ENCODE measurements at regions not wholly inside any gene's neighbourhood (a gene's known extent, or its start where the extent isn't known, plus 50 kb on each side); places are given as distances from the start of the nearest gene placed in this dataset.

DNA sequence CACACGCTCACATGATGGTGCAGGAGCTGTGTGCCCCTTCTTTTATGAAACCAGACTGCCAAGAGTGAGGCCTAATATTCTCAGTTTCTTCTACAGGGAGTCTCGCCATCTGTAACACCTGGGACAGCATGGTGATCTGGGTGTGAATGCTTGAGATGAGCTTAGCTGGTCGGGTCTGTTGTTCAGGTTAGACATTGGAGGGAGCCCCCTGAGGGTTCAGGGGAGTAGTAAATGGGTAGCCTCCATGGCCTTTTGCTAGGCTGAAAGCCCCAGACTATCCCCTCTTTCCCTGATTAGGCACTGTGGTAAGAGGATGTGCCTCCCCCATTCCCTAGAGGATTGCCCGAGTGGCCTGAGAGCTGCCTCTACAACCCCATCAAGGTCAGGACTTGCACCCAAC lies 1916.1 kb downstream of the PCDH9 start:
- no peak for TF ChIP-seq CTCF (IDR thresholded peaks at IDR 0.05 in 2 of 3, conservative IDR thresholded peaks at IDR 0.05 in 1 of 3; ENCODE audit: borderline replicate concordance in 1 of 3, insufficient read depth in 1 of 3, low read depth in 2 of 3, low read length in 2 of 3)
- no peak for TF ChIP-seq POLR2A (IDR thresholded peaks at IDR 0.05; ENCODE audit: borderline replicate concordance, extremely low read depth, insufficient read depth, insufficient read length)
- no peak for TF ChIP-seq TCF7L2 (IDR thresholded peaks at IDR 0.05; ENCODE audit: borderline replicate concordance, extremely low read depth, insufficient read depth, insufficient read length)
- TF ChIP-seq RAD21 (IDR thresholded peaks at IDR 0.05; ENCODE audit: low read depth), result no peak
- TF ChIP-seq, protein P1, sequence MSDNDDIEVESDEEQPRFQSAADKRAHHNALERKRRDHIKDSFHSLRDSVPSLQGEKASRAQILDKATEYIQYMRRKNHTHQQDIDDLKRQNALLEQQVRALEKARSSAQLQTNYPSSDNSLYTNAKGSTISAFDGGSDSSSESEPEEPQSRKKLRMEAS (IDR thresholded peaks at IDR 0.05), result no peak
- no peak for TF ChIP-seq ELF1 (IDR thresholded peaks at IDR 0.05; ENCODE audit: borderline replicate concordance, low read depth)
- no peak for TF ChIP-seq CEBPB (IDR thresholded peaks at IDR 0.05; ENCODE audit: low read depth)
- TF ChIP-seq, protein P2, sequence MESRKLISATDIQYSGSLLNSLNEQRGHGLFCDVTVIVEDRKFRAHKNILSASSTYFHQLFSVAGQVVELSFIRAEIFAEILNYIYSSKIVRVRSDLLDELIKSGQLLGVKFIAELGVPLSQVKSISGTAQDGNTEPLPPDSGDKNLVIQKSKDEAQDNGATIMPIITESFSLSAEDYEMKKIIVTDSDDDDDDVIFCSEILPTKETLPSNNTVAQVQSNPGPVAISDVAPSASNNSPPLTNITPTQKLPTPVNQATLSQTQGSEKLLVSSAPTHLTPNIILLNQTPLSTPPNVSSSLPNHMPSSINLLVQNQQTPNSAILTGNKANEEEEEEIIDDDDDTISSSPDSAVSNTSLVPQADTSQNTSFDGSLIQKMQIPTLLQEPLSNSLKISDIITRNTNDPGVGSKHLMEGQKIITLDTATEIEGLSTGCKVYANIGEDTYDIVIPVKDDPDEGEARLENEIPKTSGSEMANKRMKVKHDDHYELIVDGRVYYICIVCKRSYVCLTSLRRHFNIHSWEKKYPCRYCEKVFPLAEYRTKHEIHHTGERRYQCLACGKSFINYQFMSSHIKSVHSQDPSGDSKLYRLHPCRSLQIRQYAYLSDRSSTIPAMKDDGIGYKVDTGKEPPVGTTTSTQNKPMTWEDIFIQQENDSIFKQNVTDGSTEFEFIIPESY (IDR thresholded peaks at IDR 0.05; ENCODE audit: extremely low read depth, insufficient replicate concordance, low read length), result no peak
- TF ChIP-seq SRF (IDR thresholded peaks at IDR 0.05; ENCODE audit: low read depth), result no peak
- TF ChIP-seq, protein P3, sequence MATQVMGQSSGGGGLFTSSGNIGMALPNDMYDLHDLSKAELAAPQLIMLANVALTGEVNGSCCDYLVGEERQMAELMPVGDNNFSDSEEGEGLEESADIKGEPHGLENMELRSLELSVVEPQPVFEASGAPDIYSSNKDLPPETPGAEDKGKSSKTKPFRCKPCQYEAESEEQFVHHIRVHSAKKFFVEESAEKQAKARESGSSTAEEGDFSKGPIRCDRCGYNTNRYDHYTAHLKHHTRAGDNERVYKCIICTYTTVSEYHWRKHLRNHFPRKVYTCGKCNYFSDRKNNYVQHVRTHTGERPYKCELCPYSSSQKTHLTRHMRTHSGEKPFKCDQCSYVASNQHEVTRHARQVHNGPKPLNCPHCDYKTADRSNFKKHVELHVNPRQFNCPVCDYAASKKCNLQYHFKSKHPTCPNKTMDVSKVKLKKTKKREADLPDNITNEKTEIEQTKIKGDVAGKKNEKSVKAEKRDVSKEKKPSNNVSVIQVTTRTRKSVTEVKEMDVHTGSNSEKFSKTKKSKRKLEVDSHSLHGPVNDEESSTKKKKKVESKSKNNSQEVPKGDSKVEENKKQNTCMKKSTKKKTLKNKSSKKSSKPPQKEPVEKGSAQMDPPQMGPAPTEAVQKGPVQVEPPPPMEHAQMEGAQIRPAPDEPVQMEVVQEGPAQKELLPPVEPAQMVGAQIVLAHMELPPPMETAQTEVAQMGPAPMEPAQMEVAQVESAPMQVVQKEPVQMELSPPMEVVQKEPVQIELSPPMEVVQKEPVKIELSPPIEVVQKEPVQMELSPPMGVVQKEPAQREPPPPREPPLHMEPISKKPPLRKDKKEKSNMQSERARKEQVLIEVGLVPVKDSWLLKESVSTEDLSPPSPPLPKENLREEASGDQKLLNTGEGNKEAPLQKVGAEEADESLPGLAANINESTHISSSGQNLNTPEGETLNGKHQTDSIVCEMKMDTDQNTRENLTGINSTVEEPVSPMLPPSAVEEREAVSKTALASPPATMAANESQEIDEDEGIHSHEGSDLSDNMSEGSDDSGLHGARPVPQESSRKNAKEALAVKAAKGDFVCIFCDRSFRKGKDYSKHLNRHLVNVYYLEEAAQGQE (IDR thresholded peaks at IDR 0.05; ENCODE audit: low read depth), result no peak

All from HCT116 (cell line).